Tibial artery (tissue), 4 donors: ENCODE measurements at regions not wholly inside any gene's neighbourhood (a gene's known extent, or its start where the extent isn't known, plus 50 kb on each side); places are given as distances from the start of the nearest gene placed in this dataset.

Experiments
- DNase-seq, 2 donors: peaks; one replicate each; pipeline ENCODE4 v3.0.0-alpha.2; 2019
- H3K27ac ChIP-seq, 2 donors: fragments of 200-600 bp; sonication (generic) in 1 of 2; 1 replicate in 1 of 2; 2 replicates in 1 of 2; pipeline ENCODE4 v1.5.1; 2018 to 2019; ENCODE audit warnings: mild to moderate bottlenecking in 1 of 2
- H3K27me3 ChIP-seq, 2 donors: fragments of 200-600 bp; sonication (generic) in 1 of 2; one replicate each; pipeline versions ENCODE4 v1.5.1 to v1.6.0; 2016 to 2019
- H3K36me3 ChIP-seq, 3 donors: fragments of 200-600 bp; sonication (generic) in 2 of 3; one replicate each; pipeline ENCODE4 v1.5.1; 2016 to 2019; ENCODE audit warnings: mild to moderate bottlenecking in 2 of 3
- H3K4me1 ChIP-seq, 4 donors: fragments of 200-600 bp; sonication (generic) in 2 of 4; 1 replicate in 3 of 4; 2 replicates in 1 of 4; pipeline ENCODE4 v1.5.1; 2016 to 2019
- H3K4me3 ChIP-seq, 2 donors: fragments of 200-600 bp; sonication (generic) in 1 of 2; 1 replicate in 1 of 2; 2 replicates in 1 of 2; pipeline ENCODE4 v1.5.1; 2018 to 2019; ENCODE audit warnings: mild to moderate bottlenecking in 2 of 2
- H3K9me3 ChIP-seq, 3 donors: fragments of 200-600 bp; sonication (generic) in 1 of 3; one replicate each; pipeline ENCODE4 v1.5.1; 2016 to 2019
- CTCF ChIP-seq, 2 experiments: fragments of 200-600 bp in 1 of 2; fragments of 450-650 bp in 1 of 2; IDR thresholded peaks; one replicate each; pipeline ENCODE4 v1.5.1; 2017 to 2019; ENCODE audit warnings: antibody characterized with exemption in 2 of 2, mild to moderate bottlenecking in 1 of 2, moderate library complexity in 1 of 2
- intact Hi-C: fragments of 100-400 bp; cut with DNase I; formaldehyde crosslinking; loops from one replicate; pipeline ENCODE4 v1.15.0; 2023; ENCODE audit warnings: low total_unique reads

DNA sequence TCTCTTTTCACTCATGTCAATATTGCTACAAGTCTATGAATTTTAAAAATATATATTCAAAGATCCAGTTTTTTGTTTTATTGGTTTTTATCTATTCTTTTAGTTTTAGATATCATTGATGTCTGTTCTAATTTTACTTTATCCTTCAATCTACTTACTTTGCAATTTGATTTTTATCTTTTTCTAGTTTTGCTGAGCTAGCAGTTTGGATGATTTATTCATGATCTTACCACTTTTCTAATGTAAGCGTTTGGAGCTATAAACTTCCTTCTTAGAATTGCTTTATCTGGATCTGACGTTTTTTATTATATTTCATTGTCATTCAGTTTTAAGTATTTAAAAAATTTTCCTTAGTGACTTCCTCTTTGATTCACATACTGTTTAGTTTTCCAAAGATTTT is 664.5 kb upstream of the VSTM2A start:
- Histone ChIP-seq H3K36me3 (no peaks in the 10 kb centered on the region), H3K4me3 (no peak overlapping the region), H3K4me1 (no peaks in the 10 kb centered on the region), H3K27ac (no peak overlapping the region), H3K27me3 (no peaks in the 10 kb centered on the region), H3K9me3 (no peaks in the 10 kb centered on the region)
- intact Hi-C loops: no loop called here
- no peak for TF ChIP-seq CTCF (IDR thresholded peaks at IDR 0.05)
- DNase-seq: no peak

GRCh38 chr7:53900856-53901528 is 641.2 kb upstream of the VSTM2A start:
- no peak for TF ChIP-seq CTCF (IDR thresholded peaks at IDR 0.05)
- Histone ChIP-seq H3K27me3 (no peaks in the 10 kb centered on the region), H3K4me1 (no peaks in the 10 kb centered on the region), H3K4me3 (no peak overlapping the region), H3K9me3 (no peaks in the 10 kb centered on the region), H3K27ac (no peak overlapping the region), H3K36me3 (no peaks in the 10 kb centered on the region)
- no peak for DNase-seq
- intact Hi-C loops: no loop called here

- TF ChIP-seq CTCF (IDR thresholded peaks at IDR 0.05): no peak
- intact Hi-C loops: no loop called here
- no peaks in the 10 kb centered on the region for H3K9me3 ChIP-seq
Measured at GRCh38 chr7:53904355-53904754, 637.8 kb upstream of the VSTM2A start.

GRCh38 chr7:53917637-53918036 is 624.5 kb upstream of the VSTM2A start:
- Histone ChIP-seq H3K4me3 (no peak overlapping the region), H3K27me3 (no peaks in the 10 kb centered on the region), H3K27ac (no peak overlapping the region), H3K36me3 (no peaks in the 10 kb centered on the region), H3K9me3 (no peaks in the 10 kb centered on the region), H3K4me1 (no peaks in the 10 kb centered on the region)
- TF ChIP-seq CTCF (IDR thresholded peaks at IDR 0.05): no peak
- no peak for DNase-seq
- intact Hi-C loops: no loop called here

More at GRCh38 chr7:53904355-53904754, 637.8 kb upstream of the VSTM2A start:
- no peaks in the 10 kb centered on the region for H3K36me3 ChIP-seq
- H3K4me3 ChIP-seq: no peak overlapping the region
- H3K4me1 ChIP-seq: no peaks in the 10 kb centered on the region
- DNase-seq: no peak
- H3K27me3 ChIP-seq: no peaks in the 10 kb centered on the region
- no peak overlapping the region for H3K27ac ChIP-seq

DNA sequence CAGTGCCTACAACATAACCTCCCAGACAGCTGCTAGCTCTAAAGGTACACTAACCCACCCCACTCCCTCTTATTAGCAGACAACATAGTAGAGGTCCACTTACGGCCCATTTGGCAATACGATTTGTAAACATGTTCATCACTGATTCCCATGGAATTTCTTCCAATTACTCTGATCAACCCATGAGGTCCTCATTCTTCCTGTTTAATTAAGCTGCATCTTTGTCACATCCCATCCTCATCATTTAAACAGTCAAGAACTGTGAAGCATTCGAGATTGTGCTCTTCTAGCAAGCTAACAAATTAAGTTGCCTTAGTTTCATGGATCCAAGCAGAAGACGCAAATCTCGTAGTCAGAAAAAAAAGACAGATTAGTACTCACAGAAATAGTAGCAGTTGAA is 622.2 kb upstream of the VSTM2A start:
- Histone ChIP-seq H3K27me3 (no peaks in the 10 kb centered on the region), H3K4me3 (no peak overlapping the region), H3K9me3 (no peaks in the 10 kb centered on the region), H3K4me1 (no peaks in the 10 kb centered on the region), H3K27ac (no peak overlapping the region), H3K36me3 (no peaks in the 10 kb centered on the region)
- no peak for TF ChIP-seq CTCF (IDR thresholded peaks at IDR 0.05)
- intact Hi-C loops: no loop called here
- no peak for DNase-seq

- intact Hi-C loops: no loop called here
Measured at GRCh38 chr7:53940483-53940882, 601.7 kb upstream of the VSTM2A start.

More at GRCh38 chr7:53940483-53940882, 601.7 kb upstream of the VSTM2A start:
- H3K27me3 ChIP-seq: no peaks in the 10 kb centered on the region
- H3K36me3 ChIP-seq: no peaks in the 10 kb centered on the region
- TF ChIP-seq CTCF (IDR thresholded peaks at IDR 0.05): no peak
- no peak for DNase-seq
- no peak overlapping the region for H3K4me3 ChIP-seq
- no peak overlapping the region for H3K27ac ChIP-seq
- H3K4me1 ChIP-seq: no peaks in the 10 kb centered on the region
- H3K9me3 ChIP-seq: peaks cover 0 to 3% (median 0%) of the 10 kb centered on the region in 3 donors
